ENCODE measurements at regions not wholly inside any gene's neighbourhood (a gene's known extent, or its start where the extent isn't known, plus 50 kb on each side); places are given as distances from the start of the nearest gene placed in this dataset.

- no peak for DNase-seq (ENCODE audit: low read depth)
- in situ Hi-C loops (cut with HindIII; ENCODE audit: low sequenced_read_pairs), result no loop called here
- TF ChIP-seq CTCF (IDR thresholded peaks at IDR 0.05; ENCODE audit: low read depth, low read length, missing control alignments), result no peak
- no peak overlapping the region for H3K4me3 ChIP-seq (ENCODE audit: low read depth, low read length)
Observed at GRCh38 chr1:234881893-234882771, 246.5 kb downstream of the TOMM20 start.

GRCh38 chr1:234879147-234880080 lies 249.2 kb downstream of the TOMM20 start:
- TF ChIP-seq CTCF (IDR thresholded peaks at IDR 0.05; ENCODE audit: low read depth, low read length, missing control alignments), result no peak
- in situ Hi-C loops (cut with HindIII; ENCODE audit: low sequenced_read_pairs), result no loop called here
- DNase-seq (ENCODE audit: low read depth), result no peak
- no peak overlapping the region for H3K4me3 ChIP-seq (ENCODE audit: low read depth, low read length)

- TF ChIP-seq CTCF (IDR thresholded peaks at IDR 0.05; ENCODE audit: low read depth, low read length, missing control alignments), result no peak
- no peak overlapping the region for H3K4me3 ChIP-seq (ENCODE audit: low read depth, low read length)
- in situ Hi-C loops (cut with HindIII; ENCODE audit: low sequenced_read_pairs), result no loop called here
- DNase-seq (ENCODE audit: low read depth), result no peak
Observed at GRCh38 chr1:234878288-234878687, 250.3 kb downstream of the TOMM20 start.

GRCh38 chr1:234877761-234878160 lies 250.9 kb downstream of the TOMM20 start:
- no peak for TF ChIP-seq CTCF (IDR thresholded peaks at IDR 0.05; ENCODE audit: low read depth, low read length, missing control alignments)
- DNase-seq (ENCODE audit: low read depth), result no peak
- in situ Hi-C loops (cut with HindIII; ENCODE audit: low sequenced_read_pairs), result no loop called here
- H3K4me3 ChIP-seq (ENCODE audit: low read depth, low read length), result no peak overlapping the region

GRCh38 chr1:234875953-234876855 lies 252.4 kb downstream of the TOMM20 start:
- DNase-seq (ENCODE audit: low read depth), result no peak
- TF ChIP-seq CTCF (IDR thresholded peaks at IDR 0.05; ENCODE audit: low read depth, low read length, missing control alignments), result no peak
- no peak overlapping the region for H3K4me3 ChIP-seq (ENCODE audit: low read depth, low read length)
- in situ Hi-C loops (cut with HindIII; ENCODE audit: low sequenced_read_pairs), result no loop called here

Measured in astrocyte of the cerebellum (primary cell).